ENCODE measurements at regions not wholly inside any gene's neighbourhood (a gene's known extent, or its start where the extent isn't known, plus 50 kb on each side); places are given as distances from the start of the nearest gene placed in this dataset.

GRCh38 chr22:25437414-25438160 lies 126.9 kb upstream of the GRK3 start:
- TF ChIP-seq POLR2A (IDR thresholded peaks at IDR 0.05; ENCODE audit: low read depth, low read length): no peak
- TF ChIP-seq TAF1 (IDR thresholded peaks at IDR 0.05; ENCODE audit: borderline replicate concordance, low read depth, low read length): no peak
- no peak for TF ChIP-seq POLR2AphosphoS5 (IDR thresholded peaks at IDR 0.05; ENCODE audit: low read depth, low read length)
